HG03060 (cell line): ENCODE measurements at regions not wholly inside any gene's neighbourhood (a gene's known extent, or its start where the extent isn't known, plus 50 kb on each side); places are given as distances from the start of the nearest gene placed in this dataset.
A peak's percentile ranks its signal among the peaks of the same experiment; 100 is the strongest.
"Not testable (repeated sequence)": the region's sequence is repeated elsewhere in the genome, so short reads cannot be mapped to it uniquely, and the experiment has no call there.

Source experiments
- ATAC-seq: cut with Tn5 transposase; IDR thresholded peaks from one replicate; pipeline ENCODE4 v1.9.1; 2021; ENCODE audit warnings: low read depth, moderate number of reproducible peaks; ENCODE audit not compliant: unreplicated experiment

DNA sequence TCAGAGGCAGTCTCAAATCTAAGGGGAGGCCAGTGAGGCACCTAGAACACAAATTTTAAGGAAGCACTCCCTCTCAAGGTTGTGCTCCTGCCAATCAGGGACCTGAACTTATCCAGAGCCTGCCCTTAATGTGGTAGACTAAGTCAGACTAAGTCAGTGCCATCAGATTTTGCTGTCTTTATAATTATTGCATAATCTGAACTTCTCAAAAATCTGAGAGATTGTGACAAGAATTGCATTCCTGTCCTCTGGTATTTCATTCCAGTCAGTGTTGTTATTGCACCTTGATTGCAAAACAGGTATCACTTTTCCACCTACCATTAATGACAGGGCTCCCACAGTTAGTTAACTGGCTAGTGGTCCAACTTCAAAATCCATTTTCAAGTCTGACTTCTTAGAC is 197.1 kb upstream of the HCN1 start:
- ATAC-seq = no peak

DNA sequence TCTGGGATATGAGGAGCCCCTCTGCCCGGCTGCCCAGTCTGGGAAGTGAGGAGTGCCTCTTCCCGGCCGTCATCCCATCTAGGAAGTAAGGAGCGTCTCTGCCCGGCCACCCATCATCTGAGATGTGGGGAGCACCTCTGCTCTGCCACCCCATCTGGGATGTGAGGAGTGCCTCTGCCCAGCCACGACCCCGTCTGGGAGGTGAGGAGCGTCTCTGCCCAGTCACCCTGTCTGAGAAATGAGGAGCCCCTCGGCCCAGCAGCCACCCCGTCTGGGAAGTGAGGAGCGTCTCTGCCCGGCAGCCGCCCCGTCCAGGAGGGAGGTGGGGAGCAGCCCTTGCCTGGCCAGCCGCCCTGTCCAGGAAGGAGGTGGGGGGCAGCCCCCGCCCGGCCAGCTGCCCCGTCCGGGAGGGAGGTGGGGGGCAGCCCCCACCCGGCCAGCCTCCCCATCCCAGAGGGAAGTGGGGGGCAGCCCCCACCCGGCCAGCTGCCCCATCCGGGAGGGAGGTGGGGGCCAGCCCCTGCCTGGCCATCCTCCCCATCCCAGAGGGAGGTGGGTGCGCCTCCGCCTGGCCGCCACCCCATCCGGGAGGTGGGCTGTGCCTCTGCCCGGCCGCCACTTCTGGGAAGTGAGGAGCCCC is 194.4 kb upstream of the HCN1 start:
- not testable (repeated sequence) for ATAC-seq

DNA sequence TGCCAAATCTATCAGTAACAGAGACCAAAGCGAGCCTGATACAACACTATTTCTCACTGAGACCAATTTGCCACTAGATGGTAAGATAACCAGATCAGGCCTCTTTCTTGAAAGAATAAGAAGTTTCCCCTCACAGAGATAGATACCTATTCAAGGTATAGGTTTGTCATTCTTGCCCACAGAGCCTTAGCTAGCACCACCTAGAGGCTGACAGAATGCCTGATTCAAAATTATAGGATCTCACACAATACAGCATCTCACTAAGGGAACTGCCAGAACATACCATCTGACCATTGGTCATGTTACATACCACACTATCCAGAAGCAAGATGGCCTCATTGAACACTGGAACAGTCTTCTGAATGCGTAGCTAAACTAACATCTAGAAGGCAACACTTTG is 166.6 kb upstream of the HCN1 start:
- no peak for ATAC-seq

DNA sequence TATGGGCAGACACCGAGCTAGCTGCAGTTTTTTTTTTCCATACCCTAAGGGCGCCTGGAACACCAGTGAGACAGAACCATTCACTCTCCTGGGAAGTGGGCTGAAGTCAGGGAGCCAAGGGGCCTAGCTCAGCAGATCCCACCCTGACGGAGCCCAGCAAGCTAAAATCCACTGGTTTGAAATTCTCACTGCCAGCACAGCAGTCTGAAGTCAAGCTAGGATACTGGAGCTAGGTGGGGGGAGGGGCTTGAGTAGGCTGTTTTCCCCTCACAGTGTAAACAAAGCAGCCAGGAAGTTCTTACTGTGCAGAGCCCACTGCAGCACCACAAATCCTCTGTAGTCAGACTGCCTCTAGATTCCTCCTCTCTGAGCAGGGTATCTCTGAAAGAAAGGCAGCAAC is 151.7 kb upstream of the HCN1 start:
- no peak for ATAC-seq

DNA sequence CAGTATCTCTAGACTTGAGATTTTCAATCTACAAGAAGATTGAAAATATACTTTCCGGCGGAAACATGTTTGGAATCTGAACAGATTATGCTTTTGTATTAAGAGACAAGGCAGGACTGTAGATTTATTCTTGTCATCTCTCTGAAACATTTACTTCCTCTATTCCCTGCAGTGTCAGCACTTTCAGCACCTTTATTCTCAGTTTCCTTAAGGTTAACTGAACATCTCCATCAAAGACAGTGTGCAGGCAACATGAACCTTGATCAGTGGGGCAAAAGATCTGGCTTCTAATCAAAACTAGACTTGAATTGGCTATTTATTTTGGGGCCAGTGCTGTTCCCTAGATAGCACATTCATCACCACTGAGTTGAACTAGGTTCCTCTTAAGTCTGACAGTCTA is 129.9 kb upstream of the HCN1 start:
- no peak for ATAC-seq

DNA sequence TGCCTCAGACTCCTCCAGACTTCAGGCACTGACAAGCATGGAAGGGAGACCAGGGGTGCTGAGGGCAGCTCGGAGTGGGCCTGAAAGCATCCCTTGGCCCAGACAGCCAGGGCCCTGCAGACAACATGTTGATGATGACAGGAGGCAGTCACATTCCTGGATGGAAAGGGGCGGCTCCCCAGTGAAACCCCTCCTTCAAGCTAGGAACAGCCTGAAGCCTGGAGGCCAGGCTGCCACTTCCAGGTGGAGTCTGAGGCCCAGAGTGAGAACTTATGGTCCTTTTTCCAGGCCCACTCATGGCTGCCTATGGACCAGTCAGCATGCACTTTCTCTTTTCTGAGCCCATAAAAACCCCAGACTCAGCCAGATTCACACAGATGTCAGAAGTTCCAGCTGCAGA is 104.2 kb upstream of the HCN1 start:
- no peak for ATAC-seq

DNA sequence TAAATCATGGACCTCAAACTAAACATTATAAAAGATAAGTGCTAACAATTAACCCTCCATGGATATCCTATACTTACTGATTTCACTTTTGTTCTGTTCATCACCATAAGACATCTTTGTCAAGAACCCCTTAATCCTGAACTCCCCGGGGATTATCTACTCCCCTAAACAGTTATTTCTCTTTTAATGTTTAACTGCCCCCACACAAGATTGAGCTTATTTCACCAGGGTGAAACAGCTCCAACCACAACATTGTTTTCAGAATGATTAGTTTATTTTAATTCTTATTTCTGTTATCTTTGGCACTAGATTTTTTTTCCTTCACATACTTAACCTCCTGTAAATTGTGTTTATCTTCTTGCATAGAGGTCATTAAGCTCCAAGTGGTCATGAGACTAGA is 103.2 kb upstream of the HCN1 start:
- ATAC-seq = no peak

DNA sequence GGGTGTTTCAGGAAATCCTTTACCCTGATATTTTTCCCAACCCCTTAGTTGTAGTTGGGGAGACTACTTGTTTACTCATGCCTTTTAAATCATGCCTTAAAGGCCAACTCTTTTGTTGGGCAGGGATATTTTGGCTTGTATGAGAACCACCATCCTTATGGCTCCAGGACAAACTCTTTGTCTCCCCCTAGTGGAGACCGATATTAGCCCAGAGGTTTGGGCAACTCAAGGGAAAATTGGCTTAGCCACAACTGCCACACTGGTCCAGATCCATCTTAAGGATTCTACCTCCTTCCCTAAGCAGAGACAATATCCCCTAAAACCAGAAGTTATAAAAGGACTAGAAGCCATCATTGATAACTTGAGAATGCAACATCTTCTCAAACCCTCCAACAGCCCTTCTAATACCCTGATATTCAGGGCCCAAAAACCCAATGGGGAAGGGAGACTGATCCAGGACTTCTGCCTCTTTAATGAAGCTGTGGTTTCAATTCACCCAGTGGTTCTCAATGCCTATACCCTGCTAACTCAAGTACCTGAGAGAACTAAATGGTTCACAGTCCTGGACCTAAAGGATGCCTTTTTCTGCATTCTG is 100.9 kb upstream of the HCN1 start:
- ATAC-seq = no peak

DNA sequence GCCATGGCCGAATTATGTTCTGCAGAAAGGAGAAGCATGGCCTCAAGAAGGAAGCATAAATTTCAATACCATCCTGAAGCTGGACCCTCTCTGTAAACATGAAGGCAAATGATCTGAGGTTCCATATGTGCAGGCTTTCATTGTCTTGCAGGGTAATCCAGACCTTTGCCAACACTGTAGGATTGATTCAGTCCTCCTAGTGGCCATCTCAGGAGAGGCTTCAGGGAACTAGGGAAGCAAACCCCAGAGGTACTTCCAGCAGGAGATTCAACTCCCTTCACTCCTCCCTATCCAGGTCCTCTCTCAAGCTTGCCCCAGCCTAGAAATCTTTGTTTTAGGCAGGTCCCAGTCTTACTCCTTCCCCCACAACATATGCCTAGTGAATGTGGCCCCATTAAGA is 99.3 kb upstream of the HCN1 start:
- no peak for ATAC-seq

DNA sequence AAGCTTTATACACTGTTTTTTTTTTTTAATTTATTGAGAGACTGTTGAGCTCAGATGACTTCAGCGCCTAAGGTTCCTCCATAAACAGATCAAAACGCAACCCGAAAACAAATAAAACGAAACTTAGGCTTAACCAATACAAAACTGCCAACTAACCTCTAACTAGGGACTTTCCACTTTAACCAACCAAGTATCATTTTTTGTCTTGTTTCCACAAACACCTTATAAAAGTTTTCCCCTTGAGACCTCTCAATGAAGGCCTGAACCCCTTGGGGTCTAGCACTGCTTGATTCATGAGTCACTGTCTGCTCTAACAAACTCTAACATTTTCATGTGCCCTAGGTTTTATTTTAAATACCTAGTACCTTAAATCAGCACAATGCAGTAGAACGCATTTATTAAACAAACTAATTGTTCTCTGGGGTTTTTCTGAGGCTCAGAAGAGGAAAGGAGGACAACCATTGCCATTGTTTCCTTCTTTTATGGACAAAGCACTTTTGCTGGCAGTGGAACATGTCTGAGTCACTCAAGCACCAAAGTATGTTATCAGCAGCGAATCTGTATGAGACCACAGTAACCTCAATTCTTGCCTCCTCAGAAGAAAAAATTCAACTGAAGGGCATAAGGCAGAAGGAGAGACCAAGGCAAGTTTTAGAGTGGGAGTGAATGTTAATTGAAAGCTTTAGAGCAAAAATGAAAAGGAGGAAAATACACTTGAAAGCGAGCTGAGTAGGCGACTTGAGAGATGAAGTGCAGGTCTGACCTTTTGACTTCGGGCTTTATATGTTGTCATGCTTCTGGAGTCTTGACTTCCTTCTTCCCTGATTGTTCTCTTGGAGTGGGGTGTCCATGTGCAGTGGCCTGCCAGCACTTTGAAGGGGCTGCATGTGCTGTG is 97.7 kb upstream of the HCN1 start:
- peak; percentile 88 for ATAC-seq

DNA sequence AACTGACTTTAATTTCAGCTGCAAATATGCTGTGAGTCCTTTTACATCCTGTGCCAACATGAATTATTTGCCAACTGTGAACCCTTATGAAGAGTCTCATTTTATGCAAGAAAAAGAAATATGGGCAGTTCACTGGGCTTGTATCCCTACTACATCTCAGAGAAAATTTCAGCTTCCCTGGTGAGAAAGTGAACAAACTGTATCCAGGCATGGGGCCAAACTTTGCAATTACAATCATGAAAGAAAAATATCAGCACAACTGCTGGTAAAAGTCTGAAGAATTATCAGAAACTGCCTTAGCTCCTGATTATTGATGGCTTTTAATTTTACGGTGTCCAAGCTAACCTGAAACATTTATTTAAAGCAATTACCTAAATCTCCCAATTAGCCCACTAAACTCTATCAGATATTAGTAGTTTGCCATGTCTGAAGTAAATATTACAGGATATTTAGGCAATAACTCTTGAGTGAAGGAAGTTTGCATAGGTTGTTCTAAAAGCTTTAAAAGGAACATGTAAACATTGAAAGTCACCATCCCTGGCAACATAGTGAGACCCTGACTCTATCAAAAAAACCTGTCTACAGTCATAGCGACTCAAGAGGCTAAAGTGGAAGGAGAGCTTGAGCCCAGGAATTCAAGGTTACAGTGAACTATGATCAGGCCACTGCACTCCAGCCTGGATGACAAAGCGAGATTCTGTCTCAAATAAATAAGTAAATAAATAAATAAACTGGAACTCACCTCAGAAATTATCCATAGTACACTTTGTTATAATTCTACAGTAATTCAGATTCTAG is 83.9 kb upstream of the HCN1 start:
- ATAC-seq = no peak

DNA sequence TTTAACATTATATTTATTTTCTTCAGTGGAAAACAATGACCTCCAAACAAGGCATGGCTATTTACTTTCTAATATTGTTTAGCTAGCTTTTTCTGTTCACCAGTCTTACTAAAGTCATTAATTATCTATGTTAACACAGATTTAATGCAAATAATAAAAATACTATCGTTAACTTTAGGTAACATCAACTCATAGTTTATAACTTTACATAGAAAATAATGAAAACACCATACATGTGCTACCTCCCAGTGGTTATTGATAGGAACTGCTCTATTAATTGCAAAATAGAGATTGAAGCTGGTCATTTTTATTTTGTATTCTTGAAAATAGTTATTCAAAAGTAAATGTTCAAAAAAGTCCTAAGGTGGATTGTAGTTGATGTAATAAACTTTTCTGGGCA is 78.3 kb upstream of the HCN1 start:
- ATAC-seq = no peak

DNA sequence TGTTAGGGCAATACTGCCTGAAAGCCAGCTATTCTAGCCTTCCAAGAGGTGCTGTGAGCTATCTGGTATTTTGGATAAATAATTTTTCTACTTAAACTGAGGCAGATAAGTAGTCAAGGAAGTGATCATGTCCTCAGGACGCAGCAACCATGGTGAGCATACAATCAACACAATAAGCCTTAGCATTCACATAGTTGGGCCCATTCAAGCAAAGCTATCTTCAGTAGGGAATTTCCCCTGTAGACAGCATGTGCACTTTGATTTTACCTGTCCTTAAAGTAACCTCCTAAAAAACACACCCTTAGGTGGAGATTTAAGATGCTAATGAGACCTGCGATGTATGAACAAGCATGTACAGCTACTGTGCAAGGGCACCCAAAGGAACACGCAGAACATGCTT is 76.2 kb upstream of the HCN1 start:
- no peak for ATAC-seq

DNA sequence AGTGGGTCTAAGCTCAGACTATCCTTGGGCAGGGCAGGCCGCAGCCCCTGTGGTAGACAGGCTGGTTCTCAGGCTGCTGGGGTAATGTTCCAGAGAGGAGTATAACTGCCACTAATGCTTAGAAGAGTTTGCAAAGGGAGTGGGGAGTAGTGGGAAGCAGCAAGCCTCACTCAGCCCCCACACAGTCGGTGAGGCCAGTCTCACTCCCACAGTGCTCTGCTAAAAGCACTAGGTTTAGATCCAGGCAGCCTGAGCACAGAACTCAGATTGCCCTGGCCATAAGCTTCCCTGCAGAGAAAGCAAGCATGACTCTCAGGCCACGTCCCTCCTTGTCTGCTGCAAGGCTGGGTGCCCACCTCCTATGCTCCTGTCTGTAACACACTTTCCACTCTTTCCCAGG is 69.4 kb upstream of the HCN1 start:
- ATAC-seq = no peak

DNA sequence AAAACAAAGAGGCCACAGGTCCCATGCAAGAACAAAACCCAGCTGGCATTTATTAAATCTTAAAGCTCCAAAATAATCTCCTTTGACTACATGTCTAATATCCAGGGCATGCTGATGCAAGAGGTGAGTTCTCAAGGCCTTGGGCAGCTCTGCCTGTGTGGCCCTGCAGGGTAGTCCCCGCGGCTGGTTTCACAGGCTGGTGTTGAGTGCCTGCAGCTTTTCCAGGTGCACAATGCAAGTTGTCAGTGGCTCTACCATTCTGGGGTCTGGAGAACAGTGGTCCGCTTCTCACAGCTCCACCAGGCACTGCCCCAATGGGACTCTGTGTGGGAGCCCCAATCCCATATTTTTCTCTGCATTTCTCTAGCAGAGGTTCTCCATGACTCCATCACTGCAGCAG is 54.4 kb upstream of the HCN1 start:
- ATAC-seq = no peak

DNA sequence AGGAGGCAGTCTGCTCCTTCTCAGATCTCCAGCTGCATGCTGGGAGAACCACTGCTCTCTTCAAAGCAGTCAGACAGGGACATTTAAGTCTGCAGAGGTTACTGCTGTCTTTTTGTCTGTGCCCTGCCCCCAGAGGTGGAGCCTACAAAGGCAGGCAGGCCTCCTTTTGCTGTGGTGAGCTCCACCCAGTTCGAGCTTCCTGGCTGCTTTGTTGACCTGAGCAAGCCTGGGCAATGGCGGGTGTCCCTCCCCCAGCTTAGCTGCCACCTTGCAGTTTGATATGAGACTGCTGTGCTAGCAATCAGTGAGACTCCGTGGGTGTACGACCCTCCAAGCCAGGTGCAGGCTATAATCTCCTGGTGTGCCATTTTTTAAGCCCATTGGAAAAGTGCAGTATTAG is 52.3 kb upstream of the HCN1 start:
- ATAC-seq = not testable (repeated sequence)
